OCI-LY1 (cell line): ENCODE measurements at regions not wholly inside any gene's neighbourhood (a gene's known extent, or its start where the extent isn't known, plus 50 kb on each side); places are given as distances from the start of the nearest gene placed in this dataset.
A peak's percentile ranks its signal among the peaks of the same experiment; 100 is the strongest.

ENCODE experiments used
- H2AFZ ChIP-seq: fragments of 200-600 bp; sonication (generic), shearing (Covaris generic); 2 replicates; pipeline ENCODE4 v1.6.0; 2014; ENCODE audit warnings: antibody characterized with exemption, mild to moderate bottlenecking, low read length
- H3F3A ChIP-seq: fragments of 200-600 bp; sonication (generic), shearing (Covaris generic); 2 replicates; pipeline ENCODE4 v1.6.0; 2014; ENCODE audit warnings: mild to moderate bottlenecking, antibody characterized with exemption, low read length, moderate library complexity; ENCODE audit not compliant: insufficient read depth
- H3K27ac ChIP-seq: fragments of 200-600 bp; sonication (generic); 2 replicates; pipeline ENCODE4 v1.5.1; 2014; ENCODE audit warnings: low read length, mixed run types, mild to moderate bottlenecking, low read depth; ENCODE audit not compliant: poor library complexity, severe bottlenecking
- H3K27me3 ChIP-seq: fragments of 200-600 bp; sonication (generic); 2 replicates; pipeline ENCODE4 v1.6.0; 2014; ENCODE audit warnings: antibody characterized with exemption, mild to moderate bottlenecking, low read length, moderate library complexity; ENCODE audit not compliant: insufficient read depth
- H3K36me3 ChIP-seq: fragments of 200-600 bp; sonication (generic); 2 replicates; pipeline ENCODE4 v1.6.1; 2014; ENCODE audit warnings: mild to moderate bottlenecking, antibody characterized with exemption, low read length, moderate library complexity, mixed read lengths; ENCODE audit not compliant: insufficient read depth
- H3K4me1 ChIP-seq: fragments of 200-600 bp; sonication (generic); 2 replicates; pipeline ENCODE4 v1.5.1; 2014; ENCODE audit warnings: mild to moderate bottlenecking, low read length, moderate library complexity; ENCODE audit not compliant: insufficient read depth, severe bottlenecking
- H3K4me2 ChIP-seq: fragments of 200-600 bp; sonication (generic), shearing (Covaris generic); 2 replicates; pipeline ENCODE4 v1.6.1; 2014; ENCODE audit warnings: low read length
- H3K4me3 ChIP-seq: fragments of 200-600 bp; sonication (generic); 2 replicates; pipeline ENCODE4 v1.5.1; 2014; ENCODE audit warnings: low read length, low read depth, mild to moderate bottlenecking, mixed read lengths; ENCODE audit not compliant: poor library complexity, severe bottlenecking
- H3K79me2 ChIP-seq: fragments of 200-600 bp; shearing (Covaris generic); 2 replicates; pipeline ENCODE4 v1.6.1; 2016; ENCODE audit warnings: mixed run types, low read length, mixed read lengths; ENCODE audit not compliant: insufficient read depth
- H3K9ac ChIP-seq: fragments of 200-600 bp; sonication (generic), shearing (Covaris generic); 2 replicates; pipeline ENCODE4 v1.6.1; 2014; ENCODE audit warnings: mild to moderate bottlenecking, low read length, mixed read lengths
- H3K9me2 ChIP-seq: fragments of 200-600 bp; sonication (generic), shearing (Covaris generic); 2 replicates; pipeline ENCODE4 v1.6.1; 2014; ENCODE audit warnings: low read depth, mild to moderate bottlenecking, low read length, mixed read lengths
- H3K9me3 ChIP-seq: fragments of 200-600 bp; shearing (Covaris generic); 2 replicates; pipeline ENCODE4 v1.6.1; 2014; ENCODE audit warnings: low read length, mixed read lengths
- H4K20me1 ChIP-seq: fragments of 200-600 bp; sonication (generic), shearing (Covaris generic); 2 replicates; pipeline ENCODE4 v1.6.0; 2016; ENCODE audit warnings: mild to moderate bottlenecking, low read length; ENCODE audit not compliant: insufficient read depth
- EZH2 ChIP-seq: fragments of 200-600 bp; sonication (generic), shearing (Covaris generic); IDR thresholded peaks from 2 replicates; pipeline ENCODE4 v1.8.0; 2017; ENCODE audit warnings: borderline replicate concordance, mixed run types, mild to moderate bottlenecking, antibody characterized with exemption, low read length, moderate library complexity, mixed read lengths
- TF ChIP-seq, protein P1 (sequence below): fragments of 200-600 bp; sonication (generic), shearing (Covaris generic); IDR thresholded peaks from 2 replicates; pipeline ENCODE4 v1.5.1; 2017; ENCODE audit warnings: mild to moderate bottlenecking, antibody characterized with exemption, low read length, moderate library complexity, mixed read lengths

DNA sequence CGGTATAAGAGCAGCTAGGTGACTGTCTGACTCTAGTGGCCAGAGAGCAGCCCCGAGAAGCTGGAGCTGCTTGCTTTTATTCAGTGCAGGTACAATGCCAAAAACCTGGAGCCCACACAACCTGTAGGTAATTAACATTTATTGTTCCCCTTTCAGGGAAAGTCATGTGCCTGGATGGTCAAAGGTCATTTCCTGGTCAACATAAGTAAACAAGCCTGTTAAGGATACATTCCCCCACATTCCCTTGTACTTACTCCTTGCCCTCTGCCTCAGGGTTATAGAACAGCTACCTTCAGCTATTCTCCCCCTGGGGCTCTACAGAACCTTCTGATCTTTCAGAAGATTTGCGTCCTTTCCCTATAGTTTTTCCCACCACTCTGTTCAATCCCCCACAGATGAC is 253.4 kb downstream of the TMA16 start:
- Histone ChIP-seq H3K27me3 (no peaks in the 10 kb centered on the region; the same call in 1 of the 2 replicates), H2AFZ (no peak overlapping the region), H3K79me2 (no peaks in the 10 kb centered on the region), H3K36me3 (no peaks in the 10 kb centered on the region), H3F3A (no peaks in the 10 kb centered on the region), H3K9ac (no peak overlapping the region), H4K20me1 (no peaks in the 10 kb centered on the region), H3K9me2 (no peaks in the 10 kb centered on the region), H3K27ac (no peak overlapping the region), H3K9me3 (no peaks in the 10 kb centered on the region), H3K4me1 (no peaks in the 10 kb centered on the region), H3K4me2 (no peak overlapping the region), H3K4me3 (no peak overlapping the region)
- TF ChIP-seq, protein P1, sequence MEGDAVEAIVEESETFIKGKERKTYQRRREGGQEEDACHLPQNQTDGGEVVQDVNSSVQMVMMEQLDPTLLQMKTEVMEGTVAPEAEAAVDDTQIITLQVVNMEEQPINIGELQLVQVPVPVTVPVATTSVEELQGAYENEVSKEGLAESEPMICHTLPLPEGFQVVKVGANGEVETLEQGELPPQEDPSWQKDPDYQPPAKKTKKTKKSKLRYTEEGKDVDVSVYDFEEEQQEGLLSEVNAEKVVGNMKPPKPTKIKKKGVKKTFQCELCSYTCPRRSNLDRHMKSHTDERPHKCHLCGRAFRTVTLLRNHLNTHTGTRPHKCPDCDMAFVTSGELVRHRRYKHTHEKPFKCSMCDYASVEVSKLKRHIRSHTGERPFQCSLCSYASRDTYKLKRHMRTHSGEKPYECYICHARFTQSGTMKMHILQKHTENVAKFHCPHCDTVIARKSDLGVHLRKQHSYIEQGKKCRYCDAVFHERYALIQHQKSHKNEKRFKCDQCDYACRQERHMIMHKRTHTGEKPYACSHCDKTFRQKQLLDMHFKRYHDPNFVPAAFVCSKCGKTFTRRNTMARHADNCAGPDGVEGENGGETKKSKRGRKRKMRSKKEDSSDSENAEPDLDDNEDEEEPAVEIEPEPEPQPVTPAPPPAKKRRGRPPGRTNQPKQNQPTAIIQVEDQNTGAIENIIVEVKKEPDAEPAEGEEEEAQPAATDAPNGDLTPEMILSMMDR: no peak
- TF ChIP-seq EZH2: no peak

DNA sequence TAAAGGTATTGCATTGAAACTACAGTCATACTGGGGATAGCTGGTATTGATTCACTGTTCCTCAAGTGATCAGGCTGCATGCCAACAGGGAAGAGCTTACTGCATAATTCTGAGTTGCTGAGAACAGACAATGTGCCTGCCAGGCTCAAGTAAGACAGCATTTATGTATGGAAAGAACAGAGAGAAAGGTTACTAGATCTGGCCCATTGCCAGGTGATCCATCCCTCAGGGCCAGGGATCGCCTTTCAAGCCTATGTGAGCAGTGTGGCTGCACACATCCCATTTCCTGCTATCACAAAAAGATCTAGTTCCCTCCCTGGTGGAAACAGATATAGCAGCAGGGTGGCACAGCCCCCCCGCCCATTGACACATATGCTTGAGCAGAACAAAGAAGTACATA is 254.0 kb downstream of the TMA16 start:
- Histone ChIP-seq H3K9me3 (no peaks in the 10 kb centered on the region), H2AFZ (no peak overlapping the region), H3K27ac (no peak overlapping the region), H3K9me2 (no peaks in the 10 kb centered on the region), H3K4me1 (no peaks in the 10 kb centered on the region), H3K36me3 (no peaks in the 10 kb centered on the region), H3F3A (no peaks in the 10 kb centered on the region), H3K79me2 (no peaks in the 10 kb centered on the region), H4K20me1 (no peaks in the 10 kb centered on the region), H3K4me2 (no peak overlapping the region), H3K9ac (no peak overlapping the region), H3K4me3 (no peak overlapping the region), H3K27me3 (no peaks in the 10 kb centered on the region; the same call in 1 of the 2 replicates)
- TF ChIP-seq, protein P1: no peak
- TF ChIP-seq EZH2: no peak

DNA sequence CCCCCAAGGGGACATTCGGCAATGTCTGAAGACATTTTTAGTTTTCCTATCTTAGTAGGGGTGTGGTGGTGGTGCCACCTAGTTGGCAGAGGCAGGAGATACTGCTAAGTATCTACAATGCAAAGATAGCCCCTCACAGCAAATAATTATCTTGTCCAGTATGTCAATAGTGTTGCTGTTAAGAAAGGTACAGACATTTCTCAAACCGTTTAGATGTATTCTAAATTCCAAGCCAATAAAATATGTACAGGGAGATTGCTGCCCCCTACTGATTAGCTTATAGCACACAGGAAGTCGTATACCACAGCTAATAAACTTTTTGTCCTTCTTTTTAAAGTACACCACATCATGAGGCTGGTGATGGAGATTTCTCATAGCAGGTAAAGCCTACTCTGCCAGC is 260.5 kb downstream of the TMA16 start:
- Histone ChIP-seq H2AFZ (no peak overlapping the region), H3K4me3 (no peak overlapping the region), H3K9ac (no peak overlapping the region), H3K79me2 (no peaks in the 10 kb centered on the region), H3F3A (no peaks in the 10 kb centered on the region), H3K36me3 (no peaks in the 10 kb centered on the region), H3K27me3 (no peaks in the 10 kb centered on the region), H3K9me3 (no peaks in the 10 kb centered on the region), H3K27ac (no peak overlapping the region), H3K9me2 (no peaks in the 10 kb centered on the region), H4K20me1 (no peaks in the 10 kb centered on the region), H3K4me1 (peaks cover 6% of the 10 kb centered on the region), H3K4me2 (0 out of 2 replicates have a peak overlapping the region, but pooled peaks have one; percentile 28)
- TF ChIP-seq EZH2: no peak
- TF ChIP-seq, protein P1: peak; percentile 71
